ENCODE measurements at regions not wholly inside any gene's neighbourhood (a gene's known extent, or its start where the extent isn't known, plus 50 kb on each side); places are given as distances from the start of the nearest gene placed in this dataset.

GRCh38 chr3:78221300-78221699 lies 1181.4 kb downstream of the ROBO2 start:
- no peak for TF ChIP-seq POLR2A (IDR thresholded peaks at IDR 0.05)
- TF ChIP-seq CTCF (IDR thresholded peaks at IDR 0.05): no peak
- no peak for TF ChIP-seq POLR2AphosphoS5 (IDR thresholded peaks at IDR 0.05; ENCODE audit: insufficient read depth in 1 of 2, low read depth in 1 of 2)

Data from vagina (tissue), 2 donors.